ENCODE measurements at regions not wholly inside any gene's neighbourhood (a gene's known extent, or its start where the extent isn't known, plus 50 kb on each side); places are given as distances from the start of the nearest gene placed in this dataset.

DNA sequence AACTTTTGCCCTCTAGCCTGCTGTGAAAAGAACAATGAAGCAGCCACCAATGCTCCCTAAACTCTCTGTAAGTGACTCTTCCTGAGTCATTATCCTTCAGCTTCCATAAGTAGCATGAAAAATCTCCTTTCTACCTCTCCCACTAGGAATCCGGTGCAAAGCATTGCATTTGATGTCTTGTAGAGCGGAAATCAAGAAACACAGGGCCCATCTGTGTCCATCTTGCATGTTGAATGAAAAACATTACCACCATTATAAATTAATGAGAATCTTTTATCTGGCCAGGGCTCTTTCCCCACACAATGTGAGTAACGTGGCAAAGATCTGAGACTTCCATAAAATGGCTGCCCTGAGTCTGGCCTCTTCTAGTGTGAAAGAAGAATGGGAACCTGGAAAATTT lies 324.4 kb downstream of the ADGRL2 start:
- TF ChIP-seq POLR2A (IDR thresholded peaks at IDR 0.05), result no peak
- TF ChIP-seq, protein P1, sequence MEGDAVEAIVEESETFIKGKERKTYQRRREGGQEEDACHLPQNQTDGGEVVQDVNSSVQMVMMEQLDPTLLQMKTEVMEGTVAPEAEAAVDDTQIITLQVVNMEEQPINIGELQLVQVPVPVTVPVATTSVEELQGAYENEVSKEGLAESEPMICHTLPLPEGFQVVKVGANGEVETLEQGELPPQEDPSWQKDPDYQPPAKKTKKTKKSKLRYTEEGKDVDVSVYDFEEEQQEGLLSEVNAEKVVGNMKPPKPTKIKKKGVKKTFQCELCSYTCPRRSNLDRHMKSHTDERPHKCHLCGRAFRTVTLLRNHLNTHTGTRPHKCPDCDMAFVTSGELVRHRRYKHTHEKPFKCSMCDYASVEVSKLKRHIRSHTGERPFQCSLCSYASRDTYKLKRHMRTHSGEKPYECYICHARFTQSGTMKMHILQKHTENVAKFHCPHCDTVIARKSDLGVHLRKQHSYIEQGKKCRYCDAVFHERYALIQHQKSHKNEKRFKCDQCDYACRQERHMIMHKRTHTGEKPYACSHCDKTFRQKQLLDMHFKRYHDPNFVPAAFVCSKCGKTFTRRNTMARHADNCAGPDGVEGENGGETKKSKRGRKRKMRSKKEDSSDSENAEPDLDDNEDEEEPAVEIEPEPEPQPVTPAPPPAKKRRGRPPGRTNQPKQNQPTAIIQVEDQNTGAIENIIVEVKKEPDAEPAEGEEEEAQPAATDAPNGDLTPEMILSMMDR (IDR thresholded peaks at IDR 0.05), result no peak
- TF ChIP-seq EP300 (IDR thresholded peaks at IDR 0.05), result no peak
- TF ChIP-seq POLR2AphosphoS5 (IDR thresholded peaks at IDR 0.05), result no peak

Data from suprapubic skin (tissue), 4 donors.